GM18907 (cell line): ENCODE measurements at regions not wholly inside any gene's neighbourhood (a gene's known extent, or its start where the extent isn't known, plus 50 kb on each side); places are given as distances from the start of the nearest gene placed in this dataset.

Source experiments
- ATAC-seq: cut with Tn5 transposase; IDR thresholded peaks from one replicate; pipeline ENCODE4 v1.9.1; 2021; ENCODE audit warnings: mild to moderate bottlenecking, moderate library complexity; ENCODE audit not compliant: unreplicated experiment

DNA sequence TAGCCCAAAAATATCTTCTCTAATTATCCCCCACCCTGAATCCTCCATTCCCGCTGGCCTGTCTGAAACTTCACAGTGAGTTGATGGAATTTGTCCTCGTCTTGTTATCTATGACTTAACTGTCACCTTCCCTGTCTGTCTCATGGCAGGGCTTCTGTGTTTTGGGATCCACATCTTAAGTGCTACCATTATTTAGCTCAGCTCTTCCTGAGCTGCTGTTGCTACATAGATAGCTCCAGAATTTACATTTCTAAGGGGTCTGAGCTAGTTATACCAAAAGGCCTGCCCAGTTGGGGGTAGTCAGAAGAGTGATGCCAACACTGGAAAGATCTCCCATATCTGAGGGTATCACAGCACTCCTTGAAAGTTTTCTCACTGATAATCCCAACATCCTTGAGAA lies 57.0 kb upstream of the CDKN3 start:
- no peak for ATAC-seq

DNA sequence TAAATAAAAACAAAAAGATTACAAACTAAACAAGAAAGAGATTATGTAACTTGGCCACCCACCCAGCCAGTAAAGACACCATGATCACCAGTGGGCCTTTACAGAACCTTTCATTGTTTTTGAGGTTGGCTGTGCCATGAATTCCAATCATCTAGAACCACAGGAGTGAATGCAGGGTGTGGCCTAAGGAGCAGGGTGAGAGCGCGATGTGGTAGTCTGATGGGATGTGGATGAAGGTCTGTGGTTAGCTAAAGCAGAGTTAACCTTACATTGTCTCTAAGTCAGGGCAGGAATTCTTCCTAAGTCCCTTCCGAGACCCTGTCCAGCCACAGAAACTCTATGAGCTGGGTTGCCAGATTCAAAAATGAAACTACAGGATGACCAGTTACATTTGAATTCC lies 54.0 kb upstream of the CDKN3 start:
- no peak for ATAC-seq

DNA sequence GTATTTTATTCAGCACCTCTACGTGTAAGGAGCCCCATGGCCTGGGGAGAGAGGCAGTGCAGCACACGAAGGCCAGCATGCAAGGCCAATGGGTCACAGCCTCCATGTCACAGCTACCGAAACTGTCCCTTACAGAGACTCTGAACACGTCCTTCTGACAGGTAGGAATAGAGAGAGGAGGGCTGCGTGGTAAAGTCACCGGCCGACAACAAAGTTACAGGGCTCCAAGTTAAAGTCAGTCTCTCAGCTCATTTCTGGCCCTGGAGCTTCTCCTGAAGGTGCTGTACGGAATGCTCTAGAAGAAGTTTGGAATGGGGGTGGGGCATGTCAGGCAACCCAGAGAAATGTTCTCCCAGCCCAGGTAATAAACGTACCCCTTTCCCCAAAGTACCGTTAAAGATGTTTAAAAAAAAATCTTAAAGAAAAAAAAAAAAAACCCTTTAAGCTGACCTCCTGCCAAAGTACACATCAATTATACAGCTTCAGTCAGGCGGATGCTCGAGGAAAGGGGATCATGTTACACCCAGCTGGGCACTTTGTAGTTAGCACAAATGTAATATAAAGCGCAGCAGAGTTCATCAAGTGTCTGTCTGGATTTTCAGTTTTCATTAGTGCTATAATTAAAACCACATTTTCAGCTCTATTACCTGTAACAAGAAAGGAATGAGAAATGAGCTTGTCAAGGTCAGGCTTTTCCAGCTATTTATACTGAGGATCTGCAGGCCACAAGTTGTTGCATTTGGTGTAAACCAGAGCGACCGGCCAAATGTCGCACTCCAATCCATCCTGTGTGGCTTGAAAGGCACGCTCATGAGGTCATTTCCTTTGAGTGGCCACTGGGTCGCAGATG lies 53.3 kb upstream of the CDKN3 start:
- no peak for ATAC-seq

GRCh38 chr14:54344445-54344844 lies 52.4 kb upstream of the CDKN3 start:
- no peak for ATAC-seq

- no peak for ATAC-seq
These were observed 50.5 kb upstream of the CDKN3 start for GRCh38 chr14:54346257-54346656.
